Breast epithelium (tissue), 3 donors: ENCODE measurements at regions not wholly inside any gene's neighbourhood (a gene's known extent, or its start where the extent isn't known, plus 50 kb on each side); places are given as distances from the start of the nearest gene placed in this dataset.

Source experiments
- CTCF ChIP-seq, 3 donors: fragments of 450-650 bp; IDR thresholded peaks; one replicate each; pipeline ENCODE4 v1.5.1; 2016 to 2017; ENCODE audit warnings: antibody characterized with exemption in 3 of 3, mild to moderate bottlenecking in 3 of 3, moderate library complexity in 3 of 3
- POLR2A ChIP-seq: fragments of 450-650 bp; IDR thresholded peaks from one replicate; pipeline ENCODE4 v1.6.1; 2016; ENCODE audit warnings: antibody characterized with exemption, mild to moderate bottlenecking, moderate library complexity
- POLR2AphosphoS5 ChIP-seq, 3 donors: sonication (generic); formaldehyde crosslinking; IDR thresholded peaks; one replicate each; pipeline ENCODE4 v1.6.1; 2017; ENCODE audit warnings: antibody characterized with exemption in 3 of 3

GRCh38 chr21:30081506-30081905 lies 85.1 kb downstream of the CLDN17 start:
- TF ChIP-seq CTCF (IDR thresholded peaks at IDR 0.05), result no peak
- TF ChIP-seq POLR2A, result no peak
- TF ChIP-seq POLR2AphosphoS5 (IDR thresholded peaks at IDR 0.05), result no peak
